ENCODE measurements at regions not wholly inside any gene's neighbourhood (a gene's known extent, or its start where the extent isn't known, plus 50 kb on each side); places are given as distances from the start of the nearest gene placed in this dataset.

DNA sequence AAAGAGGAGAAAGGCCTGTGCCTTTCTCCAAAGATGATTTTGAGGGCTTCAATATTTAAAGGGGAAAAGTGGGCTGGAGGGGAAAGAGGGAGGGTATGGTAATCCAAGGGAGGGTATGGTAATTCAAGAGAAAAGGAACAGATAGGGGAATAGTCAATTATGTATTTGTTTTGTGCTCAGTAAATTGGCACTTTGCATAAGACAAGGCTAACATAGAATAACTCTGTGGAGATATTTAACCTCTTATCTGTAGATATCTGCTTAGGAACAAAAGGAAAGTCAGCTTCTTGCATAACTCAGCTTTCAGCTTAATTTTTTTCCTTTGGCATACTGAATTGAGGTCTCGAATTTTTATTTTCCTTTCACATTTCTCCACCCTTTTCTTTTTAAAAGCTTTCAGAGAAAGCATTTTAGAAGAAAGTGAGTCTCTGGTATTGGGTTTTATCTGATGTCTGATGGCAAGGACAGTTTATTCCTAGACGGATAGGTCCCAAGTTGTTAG is 119.9 kb upstream of the F3 start:
- TF ChIP-seq CTCF (IDR thresholded peaks at IDR 0.05) (no peak), POLR2A (IDR thresholded peaks at IDR 0.05; ENCODE audit: low read depth) (no peak), POLR2AphosphoS5 (IDR thresholded peaks at IDR 0.05) (no peak)
